Neural cell (in vitro differentiated cells): ENCODE measurements at regions not wholly inside any gene's neighbourhood (a gene's known extent, or its start where the extent isn't known, plus 50 kb on each side); places are given as distances from the start of the nearest gene placed in this dataset.

Source experiments
- CTCF ChIP-seq: fragments of 450-650 bp; IDR thresholded peaks from 2 replicates; pipeline ENCODE4 v1.5.1; 2014; ENCODE audit warnings: antibody characterized with exemption, mild to moderate bottlenecking, moderate library complexity; ENCODE audit not compliant: poor library complexity, severe bottlenecking
- EP300 ChIP-seq: fragments of 450-650 bp; conservative IDR thresholded peaks from 2 replicates; pipeline ENCODE4 v1.6.1; 2014; ENCODE audit warnings: antibody characterized with exemption, mild to moderate bottlenecking, moderate library complexity; ENCODE audit not compliant: poor library complexity, severe bottlenecking
- EZH2 ChIP-seq: fragments of 200-600, 300-800 bp; shearing (Covaris generic), sonication (generic); IDR thresholded peaks from 2 replicates; pipeline ENCODE4 v1.6.1; 2014; ENCODE audit warnings: antibody characterized with exemption, low read length, borderline replicate concordance, mild to moderate bottlenecking; ENCODE audit not compliant: insufficient read depth, poor library complexity, severe bottlenecking
- POLR2AphosphoS5 ChIP-seq: IDR thresholded peaks from 2 replicates; pipeline ENCODE4 v1.6.1; 2012
- RAD21 ChIP-seq: fragments of 450-650 bp; conservative IDR thresholded peaks from 2 replicates; pipeline ENCODE4 v1.6.1; 2014; ENCODE audit warnings: antibody characterized with exemption, mild to moderate bottlenecking, moderate library complexity

GRCh38 chr2:122627388-122627787 is 871.9 kb downstream of the TSN start:
- no peak for TF ChIP-seq POLR2AphosphoS5
- no peak for TF ChIP-seq CTCF
- TF ChIP-seq RAD21: no peak
- no peak for TF ChIP-seq EP300
- no peak for TF ChIP-seq EZH2
